HepG2 (cell line): ENCODE measurements at regions not wholly inside any gene's neighbourhood (a gene's known extent, or its start where the extent isn't known, plus 50 kb on each side); places are given as distances from the start of the nearest gene placed in this dataset.

ENCODE experiments used
- ATAC-seq: fragments of 200-7000 bp; cut with Tn5 transposase; 3 replicates; pipeline ENCODE4 v1.9.1; 2020; ENCODE audit warnings: mild to moderate bottlenecking, moderate library complexity
- BruUV-seq: library from RNA; stranded (reverse); fragments of 400-500 nt; replicated peaks from 2 replicates; lab custom pipeline; 2021; lab: Mats Ljungman, UMichigan
- CTCF ChIA-PET: fragments of 300-600 bp; formaldehyde crosslinking; extraction: SDS; loops from one replicate; lab custom pipeline; 2021; ENCODE audit warnings: low total read pairs, inconsistent platforms, low intra/inter-chr PET ratio; lab: Yijun Ruan, JAX
- POLR2A ChIA-PET: fragments of 350-600 bp; sonication (Branson Sonifier 250); formaldehyde crosslinking; loops from one replicate; lab custom pipeline; 2020; ENCODE audit warnings: antibody characterized with exemption, inconsistent platforms; lab: Yijun Ruan, JAX
- DNase-seq: peaks from one replicate; pipeline ENCODE4 v3.0.0-alpha.2; 2015; ENCODE audit warnings: low spot score
- FAIRE-seq: peaks from 3 replicates; lab custom pipeline; 2011; peaks lifted over from hg19 to GRCh38; lab: Jason Lieb, UNC
- H2AFZ ChIP-seq: one replicate; pipeline ENCODE4 v1.6.1; 2011; ENCODE audit warnings: low read length, inconsistent platforms
- H3K27ac ChIP-seq: fragments of 300-600 bp; 3 replicates; pipeline ENCODE4 v1.8.0; 2011; ENCODE audit warnings: mixed run types, mild to moderate bottlenecking, mixed read lengths, low read length, inconsistent platforms; ENCODE audit not compliant: insufficient read depth; ENCODE audit errors: extremely low read length
- H3K27me3 ChIP-seq, 2 experiments: fragments of 200-600 bp in 1 of 2; 2 replicates in 1 of 2; 3 replicates in 1 of 2; pipeline versions ENCODE4 v1.6.0 to v1.8.0; 2011; ENCODE audit warnings: low read length in 2 of 2, mild to moderate bottlenecking in 2 of 2, moderate library complexity in 2 of 2, inconsistent platforms in 1 of 2; ENCODE audit not compliant: insufficient read depth in 2 of 2, control insufficient read depth in 1 of 2
- H3K36me3 ChIP-seq, 2 experiments: fragments of 200-600 bp in 1 of 2; replicated peaks in 1 of 2; 2 replicates in 1 of 2; 3 replicates in 1 of 2; pipeline versions ENCODE4 v1.5.1 to v1.8.0; 2011; ENCODE audit warnings: low read length in 2 of 2, inconsistent platforms in 1 of 2; ENCODE audit not compliant: insufficient read depth in 2 of 2, control insufficient read depth in 1 of 2
- H3K4me1 ChIP-seq: 2 replicates; pipeline ENCODE4 v1.5.1; 2012; ENCODE audit warnings: low read length, inconsistent platforms; ENCODE audit not compliant: insufficient read depth
- H3K4me2 ChIP-seq: 2 replicates; pipeline ENCODE4 v1.6.0; 2011; ENCODE audit warnings: low read depth, low read length, inconsistent platforms
- H3K4me3 ChIP-seq, 3 experiments: fragments of 200-600 bp in 1 of 3; sonication (generic), shearing (Covaris generic) in 1 of 3; replicated peaks in 1 of 3; 2 replicates each; pipeline ENCODE4 v1.5.1; 2011 to 2016; ENCODE audit warnings: low read length in 3 of 3, inconsistent platforms in 2 of 3, low read depth in 2 of 3, mild to moderate bottlenecking in 2 of 3, control low read depth in 1 of 3, mixed read lengths in 1 of 3; ENCODE audit not compliant: insufficient read depth in 1 of 3
- H3K79me2 ChIP-seq: one replicate; pipeline ENCODE4 v1.6.1; 2011; ENCODE audit warnings: low read length, inconsistent platforms; ENCODE audit not compliant: insufficient read depth
- H3K9ac ChIP-seq: 2 replicates; pipeline ENCODE4 v1.6.0; 2011; ENCODE audit warnings: mild to moderate bottlenecking, low read depth, low read length, inconsistent platforms; ENCODE audit not compliant: insufficient read depth
- H3K9me3 ChIP-seq: 2 replicates; pipeline ENCODE4 v1.5.1; 2012; ENCODE audit warnings: mild to moderate bottlenecking, low read length
- H4K20me1 ChIP-seq: 2 replicates; pipeline ENCODE4 v1.6.0; 2011; ENCODE audit warnings: inconsistent platforms, mild to moderate bottlenecking, low read length, moderate library complexity; ENCODE audit not compliant: insufficient read depth
- ARHGAP35 ChIP-seq: sonication (generic); formaldehyde crosslinking; IDR thresholded peaks from 2 replicates; pipeline ENCODE4 v1.9.0; 2022; ENCODE audit warnings: mild to moderate bottlenecking, inconsistent platforms, moderate library complexity, missing genetic modification reagents, borderline replicate concordance
- CBFB ChIP-seq: sonication (generic); formaldehyde crosslinking; IDR thresholded peaks from 2 replicates; pipeline ENCODE4 v1.4.0; 2020; ENCODE audit warnings: missing genetic modification reagents
- DDIT3 ChIP-seq: sonication (generic); formaldehyde crosslinking; IDR thresholded peaks from 2 replicates; pipeline ENCODE4 v1.4.0; 2020; ENCODE audit warnings: mild to moderate bottlenecking, missing genetic modification reagents
- HMGXB4 ChIP-seq, 2 experiments: sonication (generic) in 1 of 2; formaldehyde crosslinking in 1 of 2; IDR thresholded peaks; 2 replicates each; pipeline versions ENCODE4 v1.4.0 to v1.6.1; 2018 to 2020; ENCODE audit warnings: missing genetic modification reagents in 2 of 2, borderline replicate concordance in 1 of 2, low read depth in 1 of 2, mild to moderate bottlenecking in 1 of 2, missing biosample characterization in 1 of 2
- MIER2 ChIP-seq: IDR thresholded peaks from 2 replicates; pipeline ENCODE4 v1.6.1; 2016; ENCODE audit warnings: missing biosample characterization, missing genetic modification reagents
- NCOA1 ChIP-seq: sonication (generic); formaldehyde crosslinking; IDR thresholded peaks from 2 replicates; pipeline ENCODE4 v1.9.0; 2021; ENCODE audit warnings: missing genetic modification reagents
- PRDM4 ChIP-seq: sonication (generic); formaldehyde crosslinking; IDR thresholded peaks from 2 replicates; pipeline ENCODE4 v1.9.0; 2021; ENCODE audit warnings: missing genetic modification reagents, borderline replicate concordance
- STAG1 ChIP-seq: sonication (generic); formaldehyde crosslinking; IDR thresholded peaks from 2 replicates; pipeline ENCODE4 v1.4.0; 2020; ENCODE audit warnings: missing genetic modification reagents
- TFDP1 ChIP-seq: IDR thresholded peaks from 2 replicates; pipeline ENCODE4 v1.6.1; 2016; ENCODE audit warnings: missing compliant biosample characterization, missing genetic modification reagents, borderline replicate concordance
- THAP11 ChIP-seq: IDR thresholded peaks from 2 replicates; pipeline ENCODE4 v1.6.1; 2016; ENCODE audit warnings: missing biosample characterization, missing genetic modification reagents
- ZBTB21 ChIP-seq: sonication (generic); formaldehyde crosslinking; IDR thresholded peaks from 2 replicates; pipeline ENCODE4 v1.4.0; 2020; ENCODE audit warnings: missing genetic modification reagents
- ZNF124 ChIP-seq: sonication (generic); formaldehyde crosslinking; IDR thresholded peaks from 2 replicates; pipeline ENCODE4 v1.4.0; 2020; ENCODE audit warnings: missing genetic modification reagents
- ZNF441 ChIP-seq: sonication (generic); formaldehyde crosslinking; IDR thresholded peaks from 2 replicates; pipeline ENCODE4 v1.7.0; 2021; ENCODE audit warnings: missing genetic modification reagents, borderline replicate concordance
- ZNF598 ChIP-seq: sonication (generic); formaldehyde crosslinking; IDR thresholded peaks from 2 replicates; pipeline ENCODE4 v1.5.1; 2020; ENCODE audit warnings: mild to moderate bottlenecking, missing genetic modification reagents, borderline replicate concordance
- ZNF670 ChIP-seq: sonication (generic); formaldehyde crosslinking; IDR thresholded peaks from 2 replicates; pipeline ENCODE4 v1.8.0; 2022; ENCODE audit warnings: mild to moderate bottlenecking, missing genetic modification reagents, borderline replicate concordance
- ZNF788 ChIP-seq: sonication (generic); formaldehyde crosslinking; IDR thresholded peaks from 2 replicates; pipeline ENCODE4 v1.5.0; 2020; ENCODE audit warnings: mild to moderate bottlenecking, missing genetic modification reagents, borderline replicate concordance
- WGBS: methylation state at CpG from one replicate; pipeline ENCODE4 v1.1.6; 2017; ENCODE audit warnings: low lambda C conversion rate; 5-methylcytosine and 5-hydroxymethylcytosine counted together
- in situ Hi-C: cut with HindIII; loops from 2 replicates; pipeline ENCODE4 v1.10.0; 2017; ENCODE audit warnings: low pct_unique_long_range_greater_than_20kb; ENCODE audit not compliant: extremely low pct_ligation_motif_present
- intact Hi-C: fragments of 100-400 bp; cut with micrococcal nuclease; formaldehyde crosslinking; loops from one replicate; pipeline ENCODE4 v1.10.0; 2022; ENCODE audit not compliant: unreplicated experiment

GRCh38 chr13:107205318-107206104, 637.6 kb upstream of the ARGLU1 start (continued):
- no peak for TF ChIP-seq PRDM4 (CRISPR knock-in tag)

- no TSS peak for BruUV-seq
- intact Hi-C loops: no loop called here
- CTCF ChIA-PET: no interaction called here
- no peak for TF ChIP-seq THAP11
- TF ChIP-seq ZNF441 (CRISPR knock-in tag): no peak
- no peak for TF ChIP-seq ZNF788 (CRISPR knock-in tag)
- no peak for TF ChIP-seq ARHGAP35 (CRISPR knock-in tag)
- TF ChIP-seq NCOA1 (CRISPR knock-in tag): no peak
- TF ChIP-seq TFDP1 (CRISPR knock-in tag): peak; percentile 39; the same call in 1 of the 2 replicates
- no peak for TF ChIP-seq ZNF670
- no peak for TF ChIP-seq MIER2 (CRISPR knock-in tag)
- TF ChIP-seq ZNF124 (CRISPR knock-in tag): no peak
- no peak for TF ChIP-seq DDIT3 (CRISPR knock-in tag)
- TF ChIP-seq ZBTB21 (CRISPR knock-in tag): no peak
- TF ChIP-seq ZNF598 (CRISPR knock-in tag): no peak
- TF ChIP-seq CBFB (CRISPR knock-in tag): no peak
- TF ChIP-seq STAG1 (CRISPR knock-in tag): peak; percentile 44
- TF ChIP-seq HMGXB4 (CRISPR knock-in tag; IDR thresholded peaks at IDR 0.05; ENCODE audit: borderline replicate concordance in 1 of 2, low read depth in 1 of 2): peak in 1 of 2 experiments; percentile 23; a peak in 1 of 4 replicates
These were observed 635.4 kb upstream of the ARGLU1 start for GRCh38 chr13:107203146-107203847.

More at GRCh38 chr13:107203146-107203847, 635.4 kb upstream of the ARGLU1 start:
- Histone ChIP-seq H3K9ac (no peak overlapping the region), H3K4me3 (no peak overlapping the region), H3K27me3 (peaks cover 0 to 4% of the 10 kb centered on the region in 2 experiments; a peak in 1 of 5 replicates), H2AFZ (no peak overlapping the region), H3K4me2 (no peak overlapping the region), H3K4me1 (peaks cover 13% of the 10 kb centered on the region), H3K36me3 (no peaks in the 10 kb centered on the region), H4K20me1 (no peaks in the 10 kb centered on the region), H3K9me3 (no peaks in the 10 kb centered on the region), H3K79me2 (no peaks in the 10 kb centered on the region), H3K27ac (no peak overlapping the region)
- POLR2A ChIA-PET: no interaction called here
- 15% methylated on average over 6 of the region's 11 CpGs for WGBS
- FAIRE-seq (peak; percentile 77), DNase-seq (peak; percentile 63), ATAC-seq (peak; percentile 93)
- in situ Hi-C loops: loop anchor here (25.0 kb wide), 1 partner anchor 659 kb away; a partner anchor contains a TSS
